ENCODE measurements at regions not wholly inside any gene's neighbourhood (a gene's known extent, or its start where the extent isn't known, plus 50 kb on each side); places are given as distances from the start of the nearest gene placed in this dataset.

DNA sequence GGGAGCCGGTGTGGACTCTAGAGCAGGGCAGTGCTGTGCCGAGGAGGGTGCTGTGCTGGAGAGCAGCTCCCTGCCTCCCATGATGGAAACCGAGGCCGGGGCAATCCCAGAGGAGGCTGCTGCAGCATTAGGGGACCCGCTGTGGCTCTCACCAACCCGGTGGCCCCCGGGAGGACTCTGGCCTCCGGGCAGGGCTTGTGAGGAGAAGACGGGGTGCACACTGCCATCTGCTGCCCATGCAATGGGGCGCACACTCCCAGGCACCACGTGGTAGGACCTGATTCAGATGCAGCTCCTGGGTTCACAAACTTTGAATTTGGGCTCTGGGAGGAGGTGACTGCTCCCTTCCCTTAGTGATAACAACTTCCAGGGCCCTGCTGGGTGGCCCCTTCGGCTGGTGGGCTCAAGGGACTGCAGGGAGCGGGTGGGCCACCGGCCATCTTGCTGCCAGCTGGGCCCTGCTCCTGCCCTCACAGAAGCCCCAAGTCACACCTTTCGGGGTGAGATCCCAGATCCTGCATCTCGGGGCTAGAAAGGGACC is 93.8 kb upstream of the FGF3 start:
- no peak overlapping the region for H3K4me2 ChIP-seq
- 66% methylated on average over 9 of the region's 16 CpGs for WGBS (ENCODE audit: missing lambda C conversion rate)
- ATAC-seq (peak; percentile 48 to 64; a peak in 4 of 6 replicates), FAIRE-seq (no peak), DNase-seq (ENCODE audit: low read depth in 1 of 2, low spot score in 1 of 2) (peak in 1 of 2 experiments; percentile 36)
- CTCF ChIA-PET = interaction anchor here (0.6 to 10.5 kb wide), 21 partner anchors 8 to 290 kb away, joined by 3 to 233 read pairs (median 4); partner anchors contain the start of genes FADD and FGF19
- TF ChIP-seq, protein P1, sequence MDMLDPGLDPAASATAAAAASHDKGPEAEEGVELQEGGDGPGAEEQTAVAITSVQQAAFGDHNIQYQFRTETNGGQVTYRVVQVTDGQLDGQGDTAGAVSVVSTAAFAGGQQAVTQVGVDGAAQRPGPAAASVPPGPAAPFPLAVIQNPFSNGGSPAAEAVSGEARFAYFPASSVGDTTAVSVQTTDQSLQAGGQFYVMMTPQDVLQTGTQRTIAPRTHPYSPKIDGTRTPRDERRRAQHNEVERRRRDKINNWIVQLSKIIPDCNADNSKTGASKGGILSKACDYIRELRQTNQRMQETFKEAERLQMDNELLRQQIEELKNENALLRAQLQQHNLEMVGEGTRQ (IDR thresholded peaks at IDR 0.05) = peak; percentile 47; the same call in 1 of the 2 replicates
- TF ChIP-seq CHD4 (IDR thresholded peaks at IDR 0.05; ENCODE audit: borderline replicate concordance) (no peak), RAD21 (conservative IDR thresholded peaks at IDR 0.05 in 1 of 2, IDR thresholded peaks at IDR 0.05 in 1 of 2) (peak; percentile 28 to 49; a peak in 4 of 5 replicates), SMC3 (IDR thresholded peaks at IDR 0.05) (peak; percentile 58), JUN (IDR thresholded peaks at IDR 0.05) (no peak)
- TF ChIP-seq, protein P2, sequence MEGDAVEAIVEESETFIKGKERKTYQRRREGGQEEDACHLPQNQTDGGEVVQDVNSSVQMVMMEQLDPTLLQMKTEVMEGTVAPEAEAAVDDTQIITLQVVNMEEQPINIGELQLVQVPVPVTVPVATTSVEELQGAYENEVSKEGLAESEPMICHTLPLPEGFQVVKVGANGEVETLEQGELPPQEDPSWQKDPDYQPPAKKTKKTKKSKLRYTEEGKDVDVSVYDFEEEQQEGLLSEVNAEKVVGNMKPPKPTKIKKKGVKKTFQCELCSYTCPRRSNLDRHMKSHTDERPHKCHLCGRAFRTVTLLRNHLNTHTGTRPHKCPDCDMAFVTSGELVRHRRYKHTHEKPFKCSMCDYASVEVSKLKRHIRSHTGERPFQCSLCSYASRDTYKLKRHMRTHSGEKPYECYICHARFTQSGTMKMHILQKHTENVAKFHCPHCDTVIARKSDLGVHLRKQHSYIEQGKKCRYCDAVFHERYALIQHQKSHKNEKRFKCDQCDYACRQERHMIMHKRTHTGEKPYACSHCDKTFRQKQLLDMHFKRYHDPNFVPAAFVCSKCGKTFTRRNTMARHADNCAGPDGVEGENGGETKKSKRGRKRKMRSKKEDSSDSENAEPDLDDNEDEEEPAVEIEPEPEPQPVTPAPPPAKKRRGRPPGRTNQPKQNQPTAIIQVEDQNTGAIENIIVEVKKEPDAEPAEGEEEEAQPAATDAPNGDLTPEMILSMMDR (IDR thresholded peaks at IDR 0.05) = peak; percentile 47
- TF ChIP-seq, protein P3, sequence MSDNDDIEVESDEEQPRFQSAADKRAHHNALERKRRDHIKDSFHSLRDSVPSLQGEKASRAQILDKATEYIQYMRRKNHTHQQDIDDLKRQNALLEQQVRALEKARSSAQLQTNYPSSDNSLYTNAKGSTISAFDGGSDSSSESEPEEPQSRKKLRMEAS (IDR thresholded peaks at IDR 0.05) = 0 out of 2 replicates have a peak, but pooled peaks have one; percentile 58
- peaks cover 3% of the 10 kb centered on the region; the same call in 1 of the 3 replicates for H3K9me3 ChIP-seq
- POLR2A ChIA-PET = no interaction called here
- peaks cover 11% of the 10 kb centered on the region; the same call in 2 of the 3 replicates for H3K4me1 ChIP-seq
- H3K4me3 ChIP-seq = no peak overlapping the region
- peak overlapping the region in 1 of 2 experiments; percentile 57; a peak in 2 of 6 replicates for H3K27ac ChIP-seq

DNA sequence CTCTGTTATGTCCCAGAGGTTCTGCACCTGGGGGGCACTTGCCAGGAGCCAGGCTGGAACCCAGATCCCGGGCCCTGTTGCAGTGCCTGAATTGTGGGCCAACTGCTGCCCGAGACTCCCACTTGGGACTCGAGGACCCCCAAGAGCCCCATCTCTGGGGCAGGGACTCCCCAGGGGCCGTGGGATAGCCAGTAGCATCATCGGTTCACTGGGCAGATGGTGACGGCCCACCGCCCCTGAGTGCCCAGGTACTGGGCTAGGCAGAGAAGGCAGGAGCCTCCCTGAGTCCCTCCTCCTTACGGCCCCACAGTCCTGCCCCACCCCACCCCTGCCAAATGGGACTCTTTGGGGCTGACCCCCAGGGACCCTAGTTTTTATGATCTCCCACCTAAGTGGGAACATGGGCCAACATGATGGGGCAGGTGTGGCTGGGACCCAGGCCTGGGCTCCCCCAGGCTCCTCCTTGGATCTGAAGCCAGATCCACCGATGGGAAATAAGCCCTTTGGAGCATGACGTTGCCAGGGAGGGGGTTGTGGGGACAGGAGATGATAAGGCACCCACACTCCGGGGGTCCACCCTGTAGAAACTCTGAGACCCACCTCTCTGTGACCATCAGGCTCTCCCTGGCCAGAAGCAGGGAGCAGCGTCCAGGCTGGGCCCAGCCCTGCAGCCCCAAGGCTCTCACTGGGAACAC is 94.5 kb upstream of the FGF3 start:
- no peak for ATAC-seq
- Histone ChIP-seq H3K9me3 (peaks cover 3% of the 10 kb centered on the region; the same call in 1 of the 3 replicates), H3K4me3 (no peak overlapping the region), H3K27ac (no peak overlapping the region; a peak in 1 of 6 replicates), H3K4me1 (peaks cover 13% of the 10 kb centered on the region; the same call in 2 of the 3 replicates), H3K4me2 (no peak overlapping the region)
- ChIA-PET CTCF (interaction anchor here (0.8 to 10.5 kb wide), 21 partner anchors 8 to 289 kb away, joined by 3 to 233 read pairs (median 4); partner anchors contain the start of genes FADD and FGF19), POLR2A (no interaction called here)
- WGBS (ENCODE audit: missing lambda C conversion rate) = 63% methylated on average over 5 of the region's 12 CpGs
- no peak for DNase-seq (ENCODE audit: low read depth in 1 of 2, low spot score in 1 of 2)
- FAIRE-seq = no peak
- TF ChIP-seq SMC3 (IDR thresholded peaks at IDR 0.05) = no peak
- no peak for TF ChIP-seq RFX5 (IDR thresholded peaks at IDR 0.05)
- no peak for TF ChIP-seq FOSL2 (IDR thresholded peaks at IDR 0.05)
- no peak for TF ChIP-seq FOSL2 (CRISPR knock-in tag; IDR thresholded peaks at IDR 0.05)

DNA sequence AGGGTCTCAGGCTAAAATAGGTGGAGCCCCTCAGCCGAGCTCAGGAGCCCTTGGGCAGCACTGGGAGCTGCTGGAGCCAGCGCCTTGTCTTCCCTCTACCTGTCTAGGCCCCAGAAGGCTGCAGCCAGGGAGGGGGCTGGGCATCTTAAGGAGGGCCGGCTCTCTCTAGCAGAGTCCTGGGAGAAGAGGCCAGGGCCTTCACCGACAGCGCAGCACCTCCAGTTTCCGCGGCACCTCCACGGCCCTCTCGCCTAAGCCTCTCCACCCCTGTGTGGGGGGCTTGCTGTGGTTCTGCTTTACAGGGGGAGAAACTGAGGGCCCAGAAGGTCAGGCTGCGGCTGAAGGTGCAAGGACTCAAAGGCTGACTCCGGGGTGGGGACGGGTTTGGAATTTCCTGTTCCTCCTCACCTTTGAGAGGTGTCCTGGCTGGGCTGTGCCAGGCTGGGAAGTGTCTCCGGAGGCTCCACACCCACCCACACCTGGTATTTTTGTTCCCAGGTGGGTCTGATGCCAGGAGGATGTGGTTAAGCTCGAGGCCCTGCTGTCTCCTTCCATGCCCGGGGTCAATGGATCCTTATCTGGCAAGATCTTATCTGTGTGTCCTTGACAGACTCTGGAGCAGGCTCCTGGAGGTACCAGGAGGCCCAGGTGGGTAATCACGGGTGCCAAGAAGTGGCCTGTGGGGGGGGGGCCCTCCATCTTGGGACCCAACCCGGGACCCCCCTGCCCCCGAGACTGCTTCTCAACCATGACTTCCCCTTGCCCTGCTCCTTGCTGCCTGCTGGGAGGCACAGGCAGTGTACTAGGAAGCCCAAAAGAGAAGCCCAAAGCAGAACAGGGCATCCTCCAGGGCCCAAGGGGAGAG is 95.3 kb upstream of the FGF3 start:
- TF ChIP-seq, protein P3 (IDR thresholded peaks at IDR 0.05) = no peak
- Histone ChIP-seq H3K4me3 (no peak overlapping the region), H3K4me2 (no peak overlapping the region; the same call in 2 of the 3 replicates), H3K4me1 (peaks cover 8% of the 10 kb centered on the region; the same call in 1 of the 3 replicates), H3K27ac (peak overlapping the region in 1 of 2 experiments; percentile 83; a peak in 3 of 6 replicates), H3K9me3 (peaks cover 3% of the 10 kb centered on the region; the same call in 1 of the 3 replicates)
- no peak for FAIRE-seq
- WGBS (ENCODE audit: missing lambda C conversion rate) = 73% methylated on average over 15 of the region's 18 CpGs
- CTCF ChIA-PET = interaction anchor here (0.6 to 10.5 kb wide), 47 partner anchors 10 to 329 kb away, joined by 3 to 233 read pairs (median 4); partner anchors contain the start of gene FADD
- no peak for ATAC-seq
- POLR2A ChIA-PET = no interaction called here
- DNase-seq (ENCODE audit: low read depth in 1 of 2, low spot score in 1 of 2) = no peak

DNA sequence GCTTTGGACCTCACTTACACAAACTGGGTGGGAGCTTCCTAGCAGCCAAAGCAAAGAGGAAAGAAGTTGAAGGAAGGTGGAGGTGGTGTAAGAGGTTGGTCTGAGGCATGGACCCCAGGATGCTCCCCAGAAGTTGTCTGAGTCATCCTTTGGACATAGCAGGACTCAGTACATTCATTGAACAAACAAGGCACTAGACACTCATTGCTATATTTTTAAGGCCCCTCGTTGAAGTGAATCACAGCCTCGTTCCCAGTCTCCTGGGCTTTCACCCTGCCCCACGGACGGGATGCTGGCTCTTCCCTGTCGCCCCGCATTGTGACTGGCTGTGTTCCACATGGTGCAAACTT is 95.9 kb upstream of the FGF3 start:
- peaks cover 8% of the 10 kb centered on the region; the same call in 1 of the 3 replicates for H3K4me1 ChIP-seq
- CTCF ChIA-PET = interaction anchor here (0.6 to 10.5 kb wide), 46 partner anchors 10 to 329 kb away, joined by 3 to 233 read pairs (median 4); partner anchors contain the start of gene FADD
- DNase-seq (ENCODE audit: low read depth in 1 of 2, low spot score in 1 of 2) = peak in 1 of 2 experiments; percentile 23
- FAIRE-seq = no peak
- peak overlapping the region; percentile 69 for H3K4me2 ChIP-seq
- no peak for TF ChIP-seq FOSL2 (IDR thresholded peaks at IDR 0.05)
- peak; percentile 23; the same call in 1 of the 2 replicates for TF ChIP-seq FOSL2 (CRISPR knock-in tag; IDR thresholded peaks at IDR 0.05)
- no peak for TF ChIP-seq SMC3 (IDR thresholded peaks at IDR 0.05)
- no peak overlapping the region for H3K4me3 ChIP-seq
- H3K9me3 ChIP-seq = peaks cover 3% of the 10 kb centered on the region; the same call in 1 of the 3 replicates
- H3K27ac ChIP-seq = peak overlapping the region; percentile 54 to 83; a peak in 4 of 6 replicates
- POLR2A ChIA-PET = no interaction called here
- WGBS (ENCODE audit: missing lambda C conversion rate) = 11% methylated on average over 6 of the region's 6 CpGs
- ATAC-seq = peak; percentile 4 to 5; a peak in 3 of 6 replicates

Data from A549 (cell line).